ENCODE measurements at regions not wholly inside any gene's neighbourhood (a gene's known extent, or its start where the extent isn't known, plus 50 kb on each side); places are given as distances from the start of the nearest gene placed in this dataset.

GRCh38 chr2:41886757-41887156 is 161.1 kb upstream of the PKDCC start:
- no peak for TF ChIP-seq SUZ12 (IDR thresholded peaks at IDR 0.05; ENCODE audit: extremely low read depth, insufficient read depth, insufficient read length)
- no peak for TF ChIP-seq ZNF274 (IDR thresholded peaks at IDR 0.05; ENCODE audit: low read depth, low read length)
- TF ChIP-seq YY1 (IDR thresholded peaks at IDR 0.05; ENCODE audit: insufficient read depth, insufficient read length): no peak

Data from NT2/D1 (cell line).